Testis (tissue), 2 donors: ENCODE measurements at regions not wholly inside any gene's neighbourhood (a gene's known extent, or its start where the extent isn't known, plus 50 kb on each side); places are given as distances from the start of the nearest gene placed in this dataset.

ENCODE experiments used
- CTCF ChIP-seq, 3 experiments: fragments of 450-650 bp in 2 of 3; fragments of 200-600 bp in 1 of 3; sonication (generic) in 1 of 3; IDR thresholded peaks; one replicate each; pipeline ENCODE4 v1.5.1; 2016 to 2019; ENCODE audit warnings: antibody characterized with exemption in 3 of 3, mild to moderate bottlenecking in 2 of 3, moderate library complexity in 1 of 3
- POLR2A ChIP-seq: fragments of 450-650 bp; IDR thresholded peaks from one replicate; pipeline ENCODE4 v1.6.1; 2017; ENCODE audit warnings: antibody characterized with exemption, mild to moderate bottlenecking, moderate library complexity

GRCh38 chr9:36731068-36731956 lies 158.6 kb downstream of the MELK start:
- no peak for TF ChIP-seq CTCF (IDR thresholded peaks at IDR 0.05)
- TF ChIP-seq POLR2A = no peak
